ENCODE measurements at regions not wholly inside any gene's neighbourhood (a gene's known extent, or its start where the extent isn't known, plus 50 kb on each side); places are given as distances from the start of the nearest gene placed in this dataset.
"Not testable (repeated sequence)": the region's sequence is repeated elsewhere in the genome, so short reads cannot be mapped to it uniquely, and the experiment has no call there.

GRCh38 chr15:23850666-23851065 lies 163.6 kb upstream of the NDN start:
- DNase-seq (ENCODE audit: low spot score): no peak

GRCh38 chr15:23851921-23852320 lies 164.8 kb upstream of the NDN start:
- no peak for DNase-seq (ENCODE audit: low spot score)

- no peak for DNase-seq (ENCODE audit: low spot score)
These were observed 166.2 kb upstream of the NDN start for GRCh38 chr15:23853286-23853685.

- peak; percentile 17 for DNase-seq (ENCODE audit: low spot score)
These were observed 167.3 kb upstream of the NDN start for GRCh38 chr15:23854203-23854911.

- no peak for DNase-seq (ENCODE audit: low spot score)
These were observed 168.0 kb upstream of the NDN start for GRCh38 chr15:23854912-23855659.

GRCh38 chr15:23855947-23856346 lies 168.8 kb upstream of the NDN start:
- DNase-seq (ENCODE audit: low spot score): no peak

GRCh38 chr15:23857028-23857641 lies 170.0 kb upstream of the NDN start:
- DNase-seq (ENCODE audit: low spot score): peak; percentile 43

GRCh38 chr15:23859008-23859407 lies 171.9 kb upstream of the NDN start:
- DNase-seq (ENCODE audit: low spot score): no peak

- peak; percentile 62 for DNase-seq (ENCODE audit: low spot score)
These were observed 173.5 kb upstream of the NDN start for GRCh38 chr15:23860290-23861245.

GRCh38 chr15:23866832-23867231 lies 179.7 kb upstream of the NDN start:
- no peak for DNase-seq (ENCODE audit: low spot score)

- DNase-seq (ENCODE audit: low spot score): peak; percentile 73
These were observed 182.3 kb upstream of the NDN start for GRCh38 chr15:23869396-23869795.

- DNase-seq (ENCODE audit: low spot score): not testable (repeated sequence)
These were observed 186.5 kb upstream of the NDN start for GRCh38 chr15:23873613-23874012.

- peak; percentile 66 for DNase-seq (ENCODE audit: low spot score)
These were observed 190.7 kb upstream of the NDN start for GRCh38 chr15:23877502-23878412.

GRCh38 chr15:23881291-23881690 lies 194.2 kb upstream of the NDN start:
- no peak for DNase-seq (ENCODE audit: low spot score)

- no peak for DNase-seq (ENCODE audit: low spot score)
These were observed 203.1 kb upstream of the NDN start for GRCh38 chr15:23890218-23890617.

GRCh38 chr15:23897091-23897490 lies 210.0 kb upstream of the NDN start:
- DNase-seq (ENCODE audit: low spot score): no peak

GRCh38 chr15:23897531-23897930 lies 210.4 kb upstream of the NDN start:
- no peak for DNase-seq (ENCODE audit: low spot score)

- DNase-seq (ENCODE audit: low spot score): no peak
These were observed 222.9 kb upstream of the NDN start for GRCh38 chr15:23910030-23910429.

- DNase-seq (ENCODE audit: low spot score): peak; percentile 70
These were observed 225.1 kb upstream of the NDN start for GRCh38 chr15:23912191-23912590.

GRCh38 chr15:23913081-23913480 lies 226.0 kb upstream of the NDN start:
- no peak for DNase-seq (ENCODE audit: low spot score)

GRCh38 chr15:23913635-23914034 lies 226.5 kb upstream of the NDN start:
- no peak for DNase-seq (ENCODE audit: low spot score)
